WTC11 (cell line): ENCODE measurements at regions not wholly inside any gene's neighbourhood (a gene's known extent, or its start where the extent isn't known, plus 50 kb on each side); places are given as distances from the start of the nearest gene placed in this dataset.

ENCODE experiments used
- ATAC-seq: fragments of 200-7000 bp; cut with Tn5 transposase; 2 replicates; pipeline ENCODE4 v1.10.0; 2021; ENCODE audit warnings: mild to moderate bottlenecking, moderate library complexity
- CTCF ChIA-PET: fragments of 300-600 bp; sonication (Branson Sonifier 250); formaldehyde crosslinking; loops from one replicate; lab custom pipeline; 2021; ENCODE audit warnings: antibody characterized with exemption; lab: Charles Lee
- POLR2A ChIA-PET: fragments of 350-600 bp; sonication (Branson Sonifier 250); formaldehyde crosslinking; loops from one replicate; lab custom pipeline; 2021; ENCODE audit warnings: antibody characterized with exemption; lab: Charles Lee
- DNase-seq: peaks from one replicate; pipeline ENCODE4 v3.0.0; 2021; ENCODE audit warnings: low spot score
- H3K27ac Mint-ChIP-seq: 2 replicates; pipeline ENCODE4 v1.8.0; 2021; ENCODE audit warnings: mixed read lengths
- H3K27me3 Mint-ChIP-seq: 2 replicates; pipeline ENCODE4 v1.8.0; 2021; ENCODE audit warnings: low read depth, mild to moderate bottlenecking, moderate library complexity, mixed read lengths
- H3K36me3 Mint-ChIP-seq: 2 replicates; pipeline ENCODE4 v1.8.0; 2021; ENCODE audit warnings: mixed read lengths
- H3K4me1 Mint-ChIP-seq: 2 replicates; pipeline ENCODE4 v1.8.0; 2022; ENCODE audit warnings: mixed read lengths
- H3K4me3 Mint-ChIP-seq: 2 replicates; pipeline ENCODE4 v1.8.0; 2021; ENCODE audit warnings: mild to moderate bottlenecking, moderate library complexity, mixed read lengths
- H3K9me3 Mint-ChIP-seq: 2 replicates; pipeline ENCODE4 v1.8.0; 2021; ENCODE audit warnings: mixed read lengths
- ELF4 ChIP-seq: sonication (generic); formaldehyde crosslinking; IDR thresholded peaks from 2 replicates; pipeline ENCODE4 v1.8.1; 2022; ENCODE audit warnings: low read depth, mild to moderate bottlenecking, moderate library complexity, missing genetic modification reagents
- ESRRA ChIP-seq: sonication (generic); formaldehyde crosslinking; IDR thresholded peaks from 2 replicates; pipeline ENCODE4 v1.8.1; 2022; ENCODE audit warnings: mild to moderate bottlenecking, missing genetic modification reagents, borderline replicate concordance
- GRHL2 ChIP-seq: fragments of 250-450 bp; sonication (Bioruptor Pico); IDR thresholded peaks from 2 replicates; pipeline ENCODE4 v1.8.0; 2022; ENCODE audit warnings: mild to moderate bottlenecking, moderate library complexity; ENCODE audit not compliant: insufficient replicate concordance, severe bottlenecking
- KAT7 ChIP-seq: sonication (generic); formaldehyde crosslinking; IDR thresholded peaks from 2 replicates; pipeline ENCODE4 v1.8.1; 2023; ENCODE audit warnings: missing genetic modification reagents, mild to moderate bottlenecking, borderline replicate concordance
- OVOL2 ChIP-seq: fragments of 250-450 bp; sonication (Bioruptor Pico); IDR thresholded peaks from 2 replicates; pipeline ENCODE4 v1.9.0; 2021; ENCODE audit warnings: mild to moderate bottlenecking, borderline replicate concordance
- SMAD3 ChIP-seq: sonication (generic); formaldehyde crosslinking; IDR thresholded peaks from 2 replicates; pipeline ENCODE4 v1.8.0; 2022; ENCODE audit warnings: missing genetic modification reagents, mild to moderate bottlenecking, borderline replicate concordance
- SOX15 ChIP-seq: fragments of 250-450 bp; sonication (Bioruptor Pico); IDR thresholded peaks from 2 replicates; pipeline ENCODE4 v1.9.0; 2021; ENCODE audit warnings: mild to moderate bottlenecking
- TEAD1 ChIP-seq: sonication (generic); formaldehyde crosslinking; IDR thresholded peaks from 2 replicates; pipeline ENCODE4 v1.8.0; 2022; ENCODE audit warnings: mild to moderate bottlenecking, missing genetic modification reagents
- ZNF121 ChIP-seq: sonication (generic); formaldehyde crosslinking; IDR thresholded peaks from 2 replicates; pipeline ENCODE4 v1.8.0; 2023; ENCODE audit warnings: missing genetic modification reagents
- ZNF423 ChIP-seq: fragments of 250-450 bp; sonication (Bioruptor Pico); IDR thresholded peaks from 2 replicates; pipeline ENCODE4 v2.1.2; 2022; ENCODE audit warnings: mild to moderate bottlenecking, moderate library complexity
- TF ChIP-seq, protein P1 (sequence below): sonication (generic); formaldehyde crosslinking; IDR thresholded peaks from 2 replicates; pipeline ENCODE4 v1.8.1; 2022; ENCODE audit warnings: low read depth, missing genetic modification reagents, borderline replicate concordance
- TF ChIP-seq, protein P2 (sequence below): sonication (generic); formaldehyde crosslinking; IDR thresholded peaks from 2 replicates; pipeline ENCODE4 v1.8.1; 2023; ENCODE audit warnings: mild to moderate bottlenecking, missing genetic modification reagents, moderate library complexity
- TF ChIP-seq, protein P3 (sequence below): fragments of 250-450 bp; sonication (Bioruptor Pico); IDR thresholded peaks from 2 replicates; pipeline ENCODE4 v1.9.0; 2021; ENCODE audit warnings: mild to moderate bottlenecking, borderline replicate concordance
- TF ChIP-seq, protein P4 (sequence below): sonication (generic); formaldehyde crosslinking; conservative IDR thresholded peaks from 2 replicates; pipeline ENCODE4 v1.8.1; 2023; ENCODE audit warnings: mild to moderate bottlenecking, low read depth, missing genetic modification reagents, moderate library complexity
- TF ChIP-seq, protein P5 (sequence below): fragments of 250-450 bp; sonication (Bioruptor Pico); IDR thresholded peaks from 2 replicates; pipeline ENCODE4 v1.9.0; 2021; ENCODE audit warnings: moderate library complexity, mild to moderate bottlenecking, inconsistent platforms, borderline replicate concordance

DNA sequence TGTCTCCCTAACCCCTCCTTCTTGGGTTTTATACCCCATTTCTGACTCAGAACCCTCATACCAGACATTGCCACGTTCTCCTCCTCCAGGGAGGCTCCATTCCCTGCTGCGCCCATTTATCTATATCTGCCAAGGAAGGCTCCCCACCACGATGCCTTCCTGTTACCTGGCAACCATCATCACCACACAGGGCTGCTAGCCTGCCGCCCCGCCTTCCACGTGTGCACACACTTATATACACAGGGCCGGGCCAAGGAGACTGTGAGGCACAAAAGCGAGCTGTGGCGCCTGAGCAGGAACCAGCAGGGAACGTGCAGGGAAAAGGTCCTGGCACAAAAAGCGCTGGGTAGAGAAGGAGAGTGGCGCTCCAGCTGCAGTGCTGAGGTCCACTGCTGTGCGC is 261.8 kb downstream of the CBLN1 start:
- no peak overlapping the region for H3K27ac Mint-ChIP-seq
- ATAC-seq: no peak
- peaks cover 59% of the 10 kb centered on the region for H3K4me1 Mint-ChIP-seq
- H3K27me3 Mint-ChIP-seq: peaks cover 3% of the 10 kb centered on the region; the same call in 1 of the 2 replicates
- TF ChIP-seq ZNF121 (no peak), GRHL2 (CRISPR knock-in tag) (no peak), SOX15 (CRISPR knock-in tag) (no peak), ELF4 (CRISPR knock-in tag) (no peak), KAT7 (no peak), ZNF423 (CRISPR knock-in tag) (no peak), TEAD1 (CRISPR knock-in tag) (no peak), OVOL2 (CRISPR knock-in tag) (no peak), ESRRA (no peak), SMAD3 (CRISPR knock-in tag) (no peak)
- TF ChIP-seq, protein P1, sequence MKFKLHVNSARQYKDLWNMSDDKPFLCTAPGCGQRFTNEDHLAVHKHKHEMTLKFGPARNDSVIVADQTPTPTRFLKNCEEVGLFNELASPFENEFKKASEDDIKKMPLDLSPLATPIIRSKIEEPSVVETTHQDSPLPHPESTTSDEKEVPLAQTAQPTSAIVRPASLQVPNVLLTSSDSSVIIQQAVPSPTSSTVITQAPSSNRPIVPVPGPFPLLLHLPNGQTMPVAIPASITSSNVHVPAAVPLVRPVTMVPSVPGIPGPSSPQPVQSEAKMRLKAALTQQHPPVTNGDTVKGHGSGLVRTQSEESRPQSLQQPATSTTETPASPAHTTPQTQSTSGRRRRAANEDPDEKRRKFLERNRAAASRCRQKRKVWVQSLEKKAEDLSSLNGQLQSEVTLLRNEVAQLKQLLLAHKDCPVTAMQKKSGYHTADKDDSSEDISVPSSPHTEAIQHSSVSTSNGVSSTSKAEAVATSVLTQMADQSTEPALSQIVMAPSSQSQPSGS (CRISPR knock-in tag): no peak
- TF ChIP-seq, protein P2, sequence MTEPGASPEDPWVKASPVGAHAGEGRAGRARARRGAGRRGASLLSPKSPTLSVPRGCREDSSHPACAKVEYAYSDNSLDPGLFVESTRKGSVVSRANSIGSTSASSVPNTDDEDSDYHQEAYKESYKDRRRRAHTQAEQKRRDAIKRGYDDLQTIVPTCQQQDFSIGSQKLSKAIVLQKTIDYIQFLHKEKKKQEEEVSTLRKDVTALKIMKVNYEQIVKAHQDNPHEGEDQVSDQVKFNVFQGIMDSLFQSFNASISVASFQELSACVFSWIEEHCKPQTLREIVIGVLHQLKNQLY (CRISPR knock-in tag): no peak
- TF ChIP-seq, protein P3, sequence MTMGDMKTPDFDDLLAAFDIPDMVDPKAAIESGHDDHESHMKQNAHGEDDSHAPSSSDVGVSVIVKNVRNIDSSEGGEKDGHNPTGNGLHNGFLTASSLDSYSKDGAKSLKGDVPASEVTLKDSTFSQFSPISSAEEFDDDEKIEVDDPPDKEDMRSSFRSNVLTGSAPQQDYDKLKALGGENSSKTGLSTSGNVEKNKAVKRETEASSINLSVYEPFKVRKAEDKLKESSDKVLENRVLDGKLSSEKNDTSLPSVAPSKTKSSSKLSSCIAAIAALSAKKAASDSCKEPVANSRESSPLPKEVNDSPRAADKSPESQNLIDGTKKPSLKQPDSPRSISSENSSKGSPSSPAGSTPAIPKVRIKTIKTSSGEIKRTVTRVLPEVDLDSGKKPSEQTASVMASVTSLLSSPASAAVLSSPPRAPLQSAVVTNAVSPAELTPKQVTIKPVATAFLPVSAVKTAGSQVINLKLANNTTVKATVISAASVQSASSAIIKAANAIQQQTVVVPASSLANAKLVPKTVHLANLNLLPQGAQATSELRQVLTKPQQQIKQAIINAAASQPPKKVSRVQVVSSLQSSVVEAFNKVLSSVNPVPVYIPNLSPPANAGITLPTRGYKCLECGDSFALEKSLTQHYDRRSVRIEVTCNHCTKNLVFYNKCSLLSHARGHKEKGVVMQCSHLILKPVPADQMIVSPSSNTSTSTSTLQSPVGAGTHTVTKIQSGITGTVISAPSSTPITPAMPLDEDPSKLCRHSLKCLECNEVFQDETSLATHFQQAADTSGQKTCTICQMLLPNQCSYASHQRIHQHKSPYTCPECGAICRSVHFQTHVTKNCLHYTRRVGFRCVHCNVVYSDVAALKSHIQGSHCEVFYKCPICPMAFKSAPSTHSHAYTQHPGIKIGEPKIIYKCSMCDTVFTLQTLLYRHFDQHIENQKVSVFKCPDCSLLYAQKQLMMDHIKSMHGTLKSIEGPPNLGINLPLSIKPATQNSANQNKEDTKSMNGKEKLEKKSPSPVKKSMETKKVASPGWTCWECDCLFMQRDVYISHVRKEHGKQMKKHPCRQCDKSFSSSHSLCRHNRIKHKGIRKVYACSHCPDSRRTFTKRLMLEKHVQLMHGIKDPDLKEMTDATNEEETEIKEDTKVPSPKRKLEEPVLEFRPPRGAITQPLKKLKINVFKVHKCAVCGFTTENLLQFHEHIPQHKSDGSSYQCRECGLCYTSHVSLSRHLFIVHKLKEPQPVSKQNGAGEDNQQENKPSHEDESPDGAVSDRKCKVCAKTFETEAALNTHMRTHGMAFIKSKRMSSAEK (CRISPR knock-in tag): no peak
- TF ChIP-seq, protein P4, sequence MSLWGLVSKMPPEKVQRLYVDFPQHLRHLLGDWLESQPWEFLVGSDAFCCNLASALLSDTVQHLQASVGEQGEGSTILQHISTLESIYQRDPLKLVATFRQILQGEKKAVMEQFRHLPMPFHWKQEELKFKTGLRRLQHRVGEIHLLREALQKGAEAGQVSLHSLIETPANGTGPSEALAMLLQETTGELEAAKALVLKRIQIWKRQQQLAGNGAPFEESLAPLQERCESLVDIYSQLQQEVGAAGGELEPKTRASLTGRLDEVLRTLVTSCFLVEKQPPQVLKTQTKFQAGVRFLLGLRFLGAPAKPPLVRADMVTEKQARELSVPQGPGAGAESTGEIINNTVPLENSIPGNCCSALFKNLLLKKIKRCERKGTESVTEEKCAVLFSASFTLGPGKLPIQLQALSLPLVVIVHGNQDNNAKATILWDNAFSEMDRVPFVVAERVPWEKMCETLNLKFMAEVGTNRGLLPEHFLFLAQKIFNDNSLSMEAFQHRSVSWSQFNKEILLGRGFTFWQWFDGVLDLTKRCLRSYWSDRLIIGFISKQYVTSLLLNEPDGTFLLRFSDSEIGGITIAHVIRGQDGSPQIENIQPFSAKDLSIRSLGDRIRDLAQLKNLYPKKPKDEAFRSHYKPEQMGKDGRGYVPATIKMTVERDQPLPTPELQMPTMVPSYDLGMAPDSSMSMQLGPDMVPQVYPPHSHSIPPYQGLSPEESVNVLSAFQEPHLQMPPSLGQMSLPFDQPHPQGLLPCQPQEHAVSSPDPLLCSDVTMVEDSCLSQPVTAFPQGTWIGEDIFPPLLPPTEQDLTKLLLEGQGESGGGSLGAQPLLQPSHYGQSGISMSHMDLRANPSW (CRISPR knock-in tag): no peak
- CTCF ChIA-PET: interaction anchor here (0.8 to 1.9 kb wide), 3 partner anchors 16 to 329 kb away, joined by 3 to 9 read pairs (median 3); no protein-coding TSS in a partner anchor
- no peak for DNase-seq
- no peak overlapping the region for H3K4me3 Mint-ChIP-seq
- POLR2A ChIA-PET: no interaction called here
- H3K9me3 Mint-ChIP-seq: no peaks in the 10 kb centered on the region
- H3K36me3 Mint-ChIP-seq: no peaks in the 10 kb centered on the region

DNA sequence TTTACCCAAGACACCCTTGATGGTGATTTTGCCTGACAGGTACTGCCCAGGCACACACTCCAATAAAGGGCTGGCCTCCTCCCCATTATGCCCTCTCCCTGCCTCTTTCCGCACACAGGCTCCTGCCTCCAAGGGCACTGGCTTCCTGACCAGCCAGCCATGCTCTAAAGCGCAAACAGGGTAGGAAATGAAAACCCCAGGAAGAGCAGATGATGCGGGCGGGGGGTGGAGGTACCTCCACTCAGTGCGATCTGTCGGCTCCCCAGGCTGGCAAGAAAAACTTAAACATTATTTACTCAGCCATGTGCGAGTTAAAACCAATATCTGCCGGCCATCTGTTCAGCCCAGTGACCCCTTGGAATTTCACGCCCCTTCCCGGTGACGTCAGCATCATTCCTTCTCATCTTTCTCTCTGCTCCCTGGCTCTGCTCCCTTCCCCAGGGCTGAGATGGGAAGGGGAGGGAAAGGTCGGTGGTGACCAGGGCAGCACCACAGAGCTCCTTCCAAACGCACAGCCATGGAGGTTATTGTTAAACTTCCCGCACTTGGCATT is 262.5 kb downstream of the CBLN1 start:
- DNase-seq: peak; percentile 41
- POLR2A ChIA-PET: no interaction called here
- Mint-ChIP-seq H3K36me3 (no peaks in the 10 kb centered on the region), H3K9me3 (no peaks in the 10 kb centered on the region), H3K27ac (no peak overlapping the region), H3K4me1 (peaks cover 52% of the 10 kb centered on the region), H3K4me3 (no peak overlapping the region), H3K27me3 (peaks cover 3% of the 10 kb centered on the region; the same call in 1 of the 2 replicates)
- CTCF ChIA-PET: interaction anchor here (1.1 to 1.9 kb wide), 2 partner anchors 12 to 330 kb away, joined by 3 to 9 read pairs; no protein-coding TSS in a partner anchor
- TF ChIP-seq, protein P2 (CRISPR knock-in tag): no peak
- TF ChIP-seq, protein P5, sequence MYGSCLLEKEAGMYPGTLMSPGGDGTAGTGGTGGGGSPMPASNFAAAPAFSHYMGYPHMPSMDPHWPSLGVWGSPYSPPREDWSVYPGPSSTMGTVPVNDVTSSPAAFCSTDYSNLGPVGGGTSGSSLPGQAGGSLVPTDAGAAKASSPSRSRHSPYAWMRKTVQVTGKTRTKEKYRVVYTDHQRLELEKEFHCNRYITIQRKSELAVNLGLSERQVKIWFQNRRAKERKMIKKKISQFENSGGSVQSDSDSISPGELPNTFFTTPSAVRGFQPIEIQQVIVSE (CRISPR knock-in tag): no peak
- ATAC-seq: peak; percentile 35
